Stimulated activated CD8-positive, alpha-beta memory T cell treated with anti-CD3 and anti-CD28 coated beads, Interleukin-12 subunit alpha, Interleukin-12 subunit beta, amount 100 ng/mL, for 4 hours (primary cell): ENCODE measurements at regions not wholly inside any gene's neighbourhood (a gene's known extent, or its start where the extent isn't known, plus 50 kb on each side); places are given as distances from the start of the nearest gene placed in this dataset.

Experiments used
- DNase-seq: peaks from one replicate; pipeline ENCODE4 v3.0.0-alpha.2; 2020; ENCODE audit warnings: low read depth

DNA sequence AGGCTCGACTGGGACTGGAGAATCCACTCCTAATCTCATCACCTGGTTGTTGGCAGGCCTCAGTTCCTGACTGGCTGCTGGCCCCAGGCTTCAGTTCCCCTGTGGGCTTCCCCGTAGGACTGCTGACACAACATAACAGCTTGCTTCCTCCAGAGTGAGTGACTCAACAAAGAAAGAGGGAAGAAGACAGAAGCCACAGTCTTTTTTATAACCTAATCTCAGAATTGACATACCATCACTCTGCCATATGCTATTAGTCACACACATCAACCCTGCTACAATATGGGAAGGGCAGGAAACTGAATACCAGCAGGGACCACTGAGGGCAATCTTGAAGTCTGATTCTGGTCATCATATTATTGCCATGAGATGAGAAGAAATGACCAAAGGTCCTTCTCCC is 76.8 kb upstream of the SLC14A2 start:
- DNase-seq = no peak

DNA sequence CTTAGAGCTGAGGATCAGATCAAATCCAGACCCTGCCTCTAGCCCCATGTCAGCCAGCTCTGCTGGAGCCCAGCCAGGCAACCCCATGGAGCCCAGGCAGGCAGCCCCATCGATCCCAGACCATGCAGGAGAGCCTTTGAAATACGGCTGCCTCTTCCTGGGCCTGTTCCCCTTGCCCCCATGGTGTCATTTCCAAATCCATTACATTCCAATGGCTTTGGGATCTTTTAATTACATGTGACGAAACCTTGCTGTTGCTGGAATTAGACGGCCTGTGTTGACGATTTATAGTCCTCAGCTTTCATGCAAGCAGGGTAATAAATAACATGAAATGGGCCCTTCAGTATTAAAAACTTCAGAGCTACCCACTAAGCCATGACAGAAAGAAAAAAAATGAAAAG is 75.8 kb upstream of the SLC14A2 start:
- DNase-seq = no peak

DNA sequence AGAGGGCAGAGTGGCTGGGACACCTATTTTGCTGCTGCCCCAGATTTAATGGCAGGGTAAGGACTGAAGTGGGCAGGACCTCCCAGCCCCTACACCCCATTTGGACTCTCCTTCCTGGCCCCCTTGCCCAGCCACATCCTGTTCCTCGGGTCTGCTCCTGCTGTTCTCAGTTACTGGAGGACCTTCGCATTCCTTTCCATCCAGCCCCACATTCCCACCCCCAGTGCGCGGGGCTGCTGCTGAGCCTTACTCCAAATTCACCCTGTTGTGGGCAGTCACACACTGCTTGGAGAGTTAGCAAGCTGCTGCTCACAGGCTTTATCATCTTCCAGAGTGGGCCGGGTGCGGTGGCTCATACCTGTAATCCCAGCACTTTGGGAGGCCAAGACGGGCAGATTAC is 75.2 kb upstream of the SLC14A2 start:
- DNase-seq = no peak

DNA sequence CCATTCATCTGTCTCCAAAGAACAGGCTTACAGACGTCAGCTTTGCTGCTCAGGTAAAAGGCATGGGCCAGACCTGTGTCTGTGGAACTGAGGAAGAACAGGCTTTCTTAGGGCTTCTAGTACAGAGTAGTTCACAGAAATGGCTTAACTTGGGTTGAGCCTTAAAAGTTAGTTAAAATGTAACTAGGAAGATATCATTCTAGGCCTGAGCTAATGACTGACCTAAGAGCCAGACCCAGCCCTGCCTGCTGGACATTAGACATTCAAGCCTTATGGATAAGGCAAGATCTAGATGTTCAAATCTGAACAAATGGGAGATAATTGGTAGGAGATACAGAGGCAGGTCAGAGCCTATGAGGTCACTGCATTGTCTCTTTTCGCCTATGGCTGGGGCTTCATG is 73.9 kb upstream of the SLC14A2 start:
- no peak for DNase-seq

- no peak for DNase-seq
These were observed 73.2 kb upstream of the SLC14A2 start for GRCh38 chr18:45542043-45542442.

- no peak for DNase-seq
These were observed 67.4 kb upstream of the SLC14A2 start for GRCh38 chr18:45547910-45548309.

- DNase-seq = no peak
These were observed 66.7 kb upstream of the SLC14A2 start for GRCh38 chr18:45548614-45549013.

GRCh38 chr18:45549290-45549689 is 66.0 kb upstream of the SLC14A2 start:
- no peak for DNase-seq

DNA sequence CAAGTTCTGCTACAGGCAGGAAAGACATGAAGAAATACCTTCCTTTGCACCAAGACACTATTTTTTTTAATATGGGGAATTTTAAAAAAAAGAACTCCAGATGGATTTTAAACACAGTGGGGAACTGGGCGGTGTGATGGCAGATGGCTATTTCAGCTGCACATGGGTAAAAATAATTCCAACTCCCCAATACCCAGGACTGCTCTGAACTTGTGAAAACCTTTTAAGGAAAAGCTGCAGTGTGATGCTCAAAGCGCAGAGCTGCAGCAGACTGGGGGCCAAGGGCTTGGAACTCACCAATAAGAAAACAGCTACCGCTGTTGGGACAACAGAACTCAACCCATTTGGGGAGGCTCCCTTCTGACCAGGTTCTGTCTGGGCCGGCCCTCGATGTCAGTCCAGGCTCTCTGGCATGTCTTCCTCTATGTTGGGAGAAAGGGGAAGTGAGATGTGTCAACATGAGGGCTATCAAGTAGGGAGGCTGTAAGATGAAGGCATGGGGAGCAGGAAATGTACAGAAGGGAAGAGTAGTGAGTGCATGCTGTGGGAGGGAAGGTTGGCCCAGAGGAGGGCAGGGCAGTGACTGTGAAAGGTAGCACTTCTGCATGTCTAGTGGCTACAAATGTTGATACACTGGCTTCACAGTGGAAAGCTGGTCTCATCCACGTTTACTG is 64.0 kb upstream of the SLC14A2 start:
- DNase-seq = no peak

- DNase-seq = no peak
These were observed 61.4 kb upstream of the SLC14A2 start for GRCh38 chr18:45553723-45554388.

DNA sequence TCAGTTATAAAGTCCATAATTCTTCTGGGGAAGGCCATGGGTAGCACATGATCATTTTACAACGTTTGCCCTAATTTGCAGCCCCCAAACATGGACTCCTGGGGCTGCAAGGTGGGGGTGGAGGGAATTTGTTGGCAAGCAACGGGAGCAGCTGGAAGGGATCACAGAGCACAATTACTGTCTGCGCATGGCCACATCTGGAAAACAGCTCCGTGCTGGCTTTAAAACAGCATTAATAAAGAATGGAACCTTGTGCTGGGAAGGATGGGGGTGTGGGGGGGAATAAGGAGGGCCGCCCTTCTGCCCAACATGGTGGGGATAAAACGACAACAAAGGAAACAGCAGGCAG is 60.9 kb upstream of the SLC14A2 start:
- DNase-seq = no peak

GRCh38 chr18:45556222-45556621 is 59.1 kb upstream of the SLC14A2 start:
- DNase-seq = no peak

- DNase-seq = no peak
These were observed 58.0 kb upstream of the SLC14A2 start for GRCh38 chr18:45557287-45557686.

DNA sequence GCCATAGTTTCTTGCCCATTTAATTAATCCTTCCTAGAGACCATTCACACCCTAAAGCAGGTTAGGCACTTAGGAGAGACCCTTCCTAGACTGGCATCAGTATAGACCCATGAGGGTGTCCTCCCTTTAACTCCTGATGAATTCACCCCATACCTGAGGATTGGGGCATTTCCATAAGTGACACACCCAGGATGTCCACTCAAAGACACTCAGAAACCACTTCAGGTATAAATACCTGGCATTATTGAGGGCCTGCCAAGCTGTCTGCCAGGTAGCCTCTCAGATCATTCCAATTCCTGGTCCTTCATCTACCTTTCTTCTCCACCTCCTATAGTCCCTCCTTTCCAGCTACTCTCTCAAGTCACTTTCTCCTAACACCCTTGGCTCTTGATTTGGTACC is 57.5 kb upstream of the SLC14A2 start:
- DNase-seq = no peak

- DNase-seq = no peak
These were observed 56.0 kb upstream of the SLC14A2 start for GRCh38 chr18:45559258-45559657.

DNA sequence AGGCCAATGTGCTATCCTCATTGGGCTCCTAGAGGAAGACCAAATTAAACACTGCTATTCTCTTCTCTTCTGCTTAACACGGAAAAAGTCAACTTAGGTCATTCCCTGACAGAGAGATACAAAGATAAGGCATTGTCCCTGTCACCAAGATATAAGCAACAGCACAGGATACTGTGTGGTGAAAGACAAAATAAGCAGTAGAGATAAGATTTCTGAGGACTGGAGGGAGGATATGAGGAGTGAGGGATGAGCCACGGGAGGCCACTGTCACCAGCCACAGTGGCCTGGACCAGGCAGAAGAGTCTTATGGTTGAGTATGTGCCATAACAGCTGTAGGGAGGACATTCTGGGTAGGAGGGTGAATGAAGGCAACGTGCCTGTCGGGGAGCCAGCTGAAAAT is 54.4 kb upstream of the SLC14A2 start:
- DNase-seq = no peak

- DNase-seq = no peak
These were observed 52.5 kb upstream of the SLC14A2 start for GRCh38 chr18:45562567-45563479.

- no peak for DNase-seq
These were observed 49.9 kb upstream of the SLC14A2 start for GRCh38 chr18:45565280-45565970.
